Stimulated activated CD8-positive, alpha-beta memory T cell treated with anti-CD3 and anti-CD28 coated beads, Interleukin-4, amount 100 ng/mL, for 24 hours (primary cell): ENCODE measurements at regions not wholly inside any gene's neighbourhood (a gene's known extent, or its start where the extent isn't known, plus 50 kb on each side); places are given as distances from the start of the nearest gene placed in this dataset.

Experiments used
- DNase-seq: peaks from one replicate; pipeline ENCODE4 v3.0.0-alpha.2; 2020; ENCODE audit warnings: low read depth

DNA sequence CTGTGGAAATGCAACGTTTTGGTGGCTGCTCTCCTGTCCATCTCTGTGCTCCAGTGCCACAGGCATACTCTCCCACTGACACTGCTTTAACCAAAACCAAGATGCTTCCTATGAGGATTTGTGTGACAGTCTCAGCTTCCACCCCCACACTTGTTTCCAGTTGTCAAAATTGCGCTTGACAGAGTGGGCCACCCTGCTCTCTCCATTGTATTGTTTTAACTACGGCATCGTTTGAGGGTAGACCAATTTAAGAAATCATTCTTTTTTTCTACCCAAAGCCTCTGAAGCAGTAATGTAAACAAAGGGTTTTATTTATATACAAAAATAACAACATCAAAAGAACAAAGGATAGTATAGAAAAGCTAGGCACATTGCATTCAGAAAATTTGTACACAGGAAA, 178.0 kb downstream of the INHBA start:
- DNase-seq = no peak

DNA sequence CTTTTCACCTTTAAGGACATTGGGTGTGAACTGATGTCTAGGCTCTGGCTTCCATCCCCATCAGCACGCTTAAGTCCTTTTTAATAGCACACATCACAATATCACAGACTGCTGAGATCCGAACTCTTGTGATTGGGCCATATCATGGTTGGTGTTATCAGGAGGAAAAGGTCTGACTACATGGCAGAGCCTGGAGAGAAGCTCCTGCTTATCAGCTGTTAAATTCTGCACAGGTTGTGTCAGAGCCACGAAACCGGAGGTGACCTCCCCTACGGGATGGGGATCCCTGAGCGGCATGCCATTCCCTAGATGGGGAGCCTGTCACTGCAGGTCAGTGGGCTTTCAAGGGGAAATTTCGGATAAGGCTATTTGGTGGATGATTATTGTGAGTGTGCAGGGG, 182.4 kb downstream of the INHBA start:
- no peak for DNase-seq

DNA sequence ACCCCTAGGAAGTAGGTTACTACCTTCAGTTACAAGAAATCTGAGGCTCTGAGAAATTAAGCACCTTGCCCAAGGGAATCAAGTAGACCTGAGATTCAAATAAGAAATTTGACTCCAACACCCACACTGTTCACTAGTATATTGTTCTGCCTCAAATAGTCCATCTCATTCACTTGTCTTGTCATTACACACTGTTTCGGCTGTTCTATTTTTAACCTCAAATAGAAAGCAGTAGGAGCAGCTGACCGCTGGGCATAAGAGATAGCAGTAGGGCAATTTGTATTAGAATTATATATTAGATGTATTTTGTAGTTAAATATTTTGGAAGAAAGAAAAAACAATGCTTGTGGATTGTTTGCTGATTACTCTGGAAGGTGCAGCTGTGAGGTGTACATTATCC, 185.1 kb downstream of the INHBA start:
- DNase-seq = no peak

DNA sequence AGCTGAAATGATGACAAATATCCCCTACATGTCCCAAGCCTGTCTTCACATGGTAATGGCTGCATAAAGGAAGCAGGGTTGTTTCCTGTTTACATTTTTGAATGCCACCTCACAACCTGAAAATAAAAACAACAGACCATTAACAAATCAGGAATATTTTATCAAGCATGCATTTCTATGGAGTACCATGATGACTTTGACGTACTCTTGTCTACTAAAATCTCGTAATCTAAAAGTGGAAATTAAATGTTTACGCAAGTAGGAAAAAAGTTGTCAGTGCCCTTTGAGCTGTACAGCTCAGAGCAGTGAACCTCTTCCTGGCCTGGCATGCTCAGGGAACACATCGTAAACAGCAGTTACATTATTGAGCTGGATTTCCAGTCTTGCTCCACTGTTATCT, 194.1 kb downstream of the INHBA start:
- DNase-seq = no peak

DNA sequence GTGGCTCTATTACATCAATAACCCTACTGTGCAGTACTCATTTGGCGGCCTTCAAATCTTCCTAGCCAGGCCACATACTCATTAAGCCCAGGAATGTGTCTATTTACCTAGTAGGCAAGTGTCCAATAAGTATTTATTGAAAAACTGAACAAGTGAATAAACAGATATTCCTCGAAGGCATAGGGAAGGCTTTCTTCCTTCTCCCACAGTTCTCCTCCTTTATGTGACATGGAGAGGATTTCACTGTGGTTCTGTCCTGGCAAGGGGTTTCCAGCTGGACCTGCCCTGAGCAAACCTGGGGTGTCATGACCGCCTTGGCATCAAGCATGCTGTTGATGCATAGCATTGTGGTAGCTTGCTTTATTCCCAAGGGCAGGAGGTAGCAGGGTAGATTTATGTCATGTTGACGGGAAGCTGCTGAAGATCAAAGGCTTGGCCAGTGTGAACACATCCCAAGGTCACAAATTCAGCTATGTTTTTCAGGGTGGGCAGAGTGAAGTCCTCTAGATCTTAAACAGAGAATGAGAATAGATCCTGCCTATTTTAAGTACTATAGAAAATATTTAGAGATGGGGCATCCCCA, 195.1 kb downstream of the INHBA start:
- no peak for DNase-seq

DNA sequence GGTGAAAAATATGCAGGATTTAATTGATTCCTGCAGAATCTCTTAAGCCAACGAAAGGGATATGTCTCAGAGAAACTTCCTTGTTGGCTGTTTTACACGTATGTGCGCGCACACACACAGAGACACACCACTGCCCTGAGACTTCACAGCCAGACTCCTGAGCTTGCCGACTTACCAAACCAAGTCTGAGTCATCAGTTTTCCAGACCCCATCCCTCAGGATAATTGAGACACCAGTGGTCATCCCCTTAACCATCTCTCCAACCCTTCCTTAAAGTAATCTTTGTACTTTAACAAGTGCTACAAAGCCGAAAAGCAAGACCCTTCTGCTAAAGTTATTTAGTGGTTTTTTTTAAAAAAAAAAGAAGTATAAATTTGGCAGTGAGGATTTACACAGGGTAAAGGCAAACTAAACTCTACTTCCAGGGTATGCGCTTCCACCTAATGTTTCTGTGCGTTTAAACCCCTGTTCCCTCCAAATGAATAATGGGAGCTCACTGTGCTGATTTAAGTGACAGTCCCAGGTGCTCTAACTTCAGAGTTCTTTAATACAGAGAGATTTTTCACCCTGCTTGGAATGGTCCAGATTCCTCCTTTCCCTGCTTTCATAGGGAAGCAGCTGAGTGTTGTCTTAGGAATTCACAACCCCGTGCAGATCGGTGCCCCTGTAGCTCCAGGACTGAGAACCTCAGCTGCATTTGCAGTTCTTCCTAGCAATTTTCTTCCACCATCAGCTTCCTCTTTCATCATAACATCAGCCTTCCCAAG, 198.5 kb downstream of the INHBA start:
- no peak for DNase-seq

DNA sequence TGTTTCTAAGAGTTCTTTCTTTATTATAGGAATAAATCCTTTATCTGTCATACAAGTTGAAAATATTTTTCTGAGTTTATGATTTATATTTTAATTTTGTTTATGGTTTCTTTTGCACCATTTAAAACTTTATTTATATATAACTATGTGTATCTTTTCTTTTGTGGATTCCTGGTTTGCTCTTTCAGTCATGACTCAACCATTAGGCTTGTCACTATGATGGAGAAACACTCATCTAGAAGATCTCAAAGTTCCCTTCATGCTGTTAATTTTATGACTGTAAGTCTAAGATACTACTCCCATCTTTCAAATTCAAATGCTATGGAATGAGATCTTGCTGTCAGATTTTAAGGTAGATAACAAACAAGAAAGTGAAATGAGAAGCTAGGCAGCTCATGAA, 199.5 kb downstream of the INHBA start:
- DNase-seq = no peak

DNA sequence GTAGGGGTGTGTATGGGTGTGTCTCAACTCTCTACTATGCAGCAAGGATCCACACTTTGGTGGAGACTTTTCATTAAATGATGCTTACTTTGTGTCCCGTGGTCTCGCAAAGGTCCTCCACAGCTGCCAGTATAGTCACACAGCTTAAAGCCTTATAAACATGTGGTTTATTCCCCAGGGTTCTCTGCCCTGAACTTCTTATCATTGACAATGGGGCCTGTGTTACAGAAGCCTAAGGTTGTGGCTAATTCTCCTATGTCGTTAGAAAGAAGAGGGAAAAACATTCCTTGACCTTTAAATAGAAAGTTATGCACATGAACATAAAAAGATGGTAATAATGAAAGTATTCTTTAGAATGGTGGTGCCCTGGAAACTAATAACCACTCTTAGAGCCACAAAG, 201.4 kb downstream of the INHBA start:
- no peak for DNase-seq

DNA sequence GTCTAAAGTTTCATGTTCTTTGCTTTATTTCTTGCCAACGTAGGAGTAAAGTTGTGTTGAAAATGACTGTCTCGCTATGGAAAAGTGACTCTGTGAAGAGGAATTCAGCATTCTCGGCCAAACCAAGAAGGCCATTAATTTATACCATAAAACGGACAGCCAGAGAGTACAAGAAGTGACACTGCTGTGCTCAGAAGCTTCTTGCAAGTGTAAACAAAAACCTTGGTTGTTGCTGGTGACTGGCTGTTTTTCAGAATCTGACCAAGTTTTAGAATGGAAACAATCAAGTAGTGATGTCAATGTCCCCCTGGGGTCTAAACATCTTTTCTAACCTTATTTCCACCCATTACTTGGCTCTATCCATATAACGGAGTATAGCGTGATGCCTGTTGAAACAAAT, 201.9 kb downstream of the INHBA start:
- DNase-seq = no peak

DNA sequence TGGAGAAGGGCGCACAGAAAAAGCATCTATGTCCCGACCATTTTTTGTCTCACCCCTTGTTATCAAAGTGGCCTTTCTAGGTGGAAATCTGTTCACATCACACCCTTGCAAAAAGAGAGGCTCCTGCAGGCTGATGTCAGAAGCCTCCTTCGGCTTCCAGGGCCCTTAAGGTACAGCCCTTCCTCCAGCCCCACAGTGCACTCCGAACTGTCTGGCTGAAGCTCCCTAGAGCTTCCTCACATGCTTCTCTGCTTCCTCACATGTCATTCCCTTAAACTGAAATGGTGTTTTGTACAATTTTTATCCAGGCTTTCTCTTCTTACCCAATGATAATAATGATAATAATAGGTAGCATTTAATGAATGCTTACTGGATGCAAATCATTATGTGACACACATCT, 210.3 kb downstream of the INHBA start:
- DNase-seq = no peak

DNA sequence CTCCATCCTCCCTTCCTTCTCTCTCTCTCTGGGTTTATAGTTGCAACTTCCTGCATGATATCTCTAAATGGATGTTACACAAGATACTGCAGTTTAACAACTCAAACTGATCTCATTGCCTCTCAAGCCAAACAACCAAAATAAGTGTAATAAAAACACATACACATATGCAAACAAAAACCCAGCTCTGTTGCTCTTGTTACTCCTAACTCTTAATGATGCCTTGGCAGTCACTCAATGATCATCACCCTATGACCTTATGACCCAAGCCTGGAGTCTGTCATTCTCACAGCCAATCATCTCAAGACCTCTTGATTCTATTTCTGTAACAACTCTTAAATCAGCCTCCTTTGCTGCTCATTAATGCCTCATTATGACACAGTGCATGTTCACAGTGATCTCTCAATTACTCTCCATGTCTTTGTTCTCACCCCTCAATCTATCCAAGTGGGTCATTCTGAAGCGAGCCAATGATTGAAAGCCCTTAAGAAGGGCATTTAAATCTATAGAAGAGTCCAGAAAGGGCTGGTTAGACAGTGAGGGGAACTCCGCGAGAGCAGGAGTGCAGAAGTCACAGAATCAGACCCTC, 210.9 kb downstream of the INHBA start:
- no peak for DNase-seq

DNA sequence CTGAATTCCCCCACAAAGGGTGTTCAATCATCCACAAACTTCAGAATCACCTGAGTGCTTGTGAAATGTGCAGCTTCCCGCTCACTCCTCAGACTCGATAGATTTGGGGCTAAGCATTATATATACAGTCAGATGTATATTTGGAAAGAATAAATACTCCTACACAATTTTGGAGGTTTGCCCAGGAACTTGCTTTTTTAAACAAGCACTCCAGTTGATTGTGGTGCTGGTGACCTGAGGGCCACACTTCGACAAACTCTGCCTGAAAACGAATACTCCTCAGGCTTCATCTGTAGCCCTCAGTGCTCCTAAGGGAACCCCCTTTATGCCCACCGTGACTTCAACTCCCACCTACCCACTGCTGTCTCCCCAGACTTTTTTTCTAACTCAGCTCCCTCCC, 211.6 kb downstream of the INHBA start:
- DNase-seq = no peak

DNA sequence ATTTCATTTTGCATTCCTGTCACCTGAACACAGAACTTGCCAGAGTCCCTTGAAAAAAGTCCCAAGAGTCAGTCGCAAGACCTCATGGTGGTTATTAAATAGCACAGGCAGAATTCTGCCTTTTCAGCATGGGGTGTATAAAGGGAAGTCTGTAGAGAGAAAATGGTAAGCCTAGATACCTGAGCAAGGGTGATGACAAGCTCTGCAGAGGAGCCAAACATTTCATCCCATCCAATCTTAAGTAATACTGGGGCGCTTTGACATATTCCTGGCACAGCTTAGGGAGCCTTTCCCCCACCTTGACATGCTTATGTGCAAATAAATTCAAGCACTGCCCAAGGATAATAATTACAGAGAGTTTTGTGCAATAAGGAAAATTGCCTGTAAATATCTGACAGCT, 213.0 kb downstream of the INHBA start:
- DNase-seq = no peak

DNA sequence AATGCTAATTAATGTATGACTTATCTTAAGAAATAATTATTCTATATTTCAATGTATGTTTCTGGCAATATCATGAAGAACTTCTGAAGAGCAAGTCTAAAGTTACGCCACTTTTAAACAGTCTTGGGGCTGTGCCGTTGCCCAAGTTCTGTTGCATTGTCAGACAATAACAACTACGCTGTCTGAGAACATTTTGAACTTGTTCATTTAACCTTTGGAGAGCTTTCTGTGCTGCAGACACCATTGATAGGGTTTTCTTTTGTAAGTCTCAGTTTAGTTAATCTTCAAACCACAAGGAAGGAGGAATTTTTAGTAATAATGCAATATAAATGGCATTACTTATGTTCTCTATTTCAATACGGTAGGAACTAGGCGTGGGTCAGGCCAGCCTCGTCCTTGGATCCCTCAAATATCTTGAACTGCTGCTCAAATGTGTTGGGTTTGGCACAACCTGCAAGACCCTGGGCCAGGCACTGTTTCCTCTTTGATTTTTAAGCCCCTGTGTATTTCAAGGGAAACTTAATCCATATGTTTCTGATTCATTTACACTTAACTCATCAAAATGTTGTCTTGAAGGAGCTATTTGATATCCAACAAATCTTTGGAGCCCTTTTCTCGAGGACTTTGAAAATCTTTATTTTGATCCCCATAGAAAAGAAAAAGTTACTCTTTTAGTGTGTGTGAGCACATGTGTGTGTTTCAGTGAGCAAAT, 215.5 kb downstream of the INHBA start:
- DNase-seq = no peak

DNA sequence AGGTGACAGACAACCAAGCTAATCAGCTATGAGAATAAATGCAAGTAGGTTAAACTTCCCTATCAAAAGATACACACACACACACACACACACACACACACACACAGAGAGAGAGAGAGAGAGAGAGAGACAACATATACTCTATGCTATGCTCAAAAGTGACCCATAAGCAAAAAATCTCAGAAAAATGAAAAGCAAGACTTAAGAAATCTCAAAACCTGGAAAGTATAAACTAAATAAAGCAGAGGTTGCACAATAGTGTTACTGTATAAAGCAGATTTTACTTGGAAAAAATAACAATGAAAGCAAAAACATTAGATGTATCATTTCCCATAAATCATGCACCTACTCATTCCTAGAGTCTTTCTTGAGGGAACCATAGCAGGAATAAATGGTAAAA, 221.5 kb downstream of the INHBA start:
- no peak for DNase-seq

DNA sequence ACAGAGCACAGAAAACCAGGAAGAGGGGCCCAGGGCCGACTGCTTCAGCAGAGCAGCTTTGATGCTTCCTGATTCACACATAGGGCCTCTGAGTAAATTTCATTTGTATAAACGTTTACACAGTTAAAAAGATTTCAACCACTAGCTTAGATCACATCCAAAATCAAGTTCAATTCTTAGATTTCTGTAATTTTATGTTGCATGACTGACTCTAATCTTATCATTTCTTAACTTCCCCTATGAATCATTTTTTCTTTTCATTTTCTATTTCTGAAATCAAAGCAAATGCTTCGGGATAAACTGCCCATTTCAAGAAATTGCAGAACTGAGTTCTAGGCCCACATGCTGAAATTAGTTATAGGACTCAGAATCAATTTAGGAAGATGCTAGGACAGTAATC, 224.7 kb downstream of the INHBA start:
- no peak for DNase-seq

DNA sequence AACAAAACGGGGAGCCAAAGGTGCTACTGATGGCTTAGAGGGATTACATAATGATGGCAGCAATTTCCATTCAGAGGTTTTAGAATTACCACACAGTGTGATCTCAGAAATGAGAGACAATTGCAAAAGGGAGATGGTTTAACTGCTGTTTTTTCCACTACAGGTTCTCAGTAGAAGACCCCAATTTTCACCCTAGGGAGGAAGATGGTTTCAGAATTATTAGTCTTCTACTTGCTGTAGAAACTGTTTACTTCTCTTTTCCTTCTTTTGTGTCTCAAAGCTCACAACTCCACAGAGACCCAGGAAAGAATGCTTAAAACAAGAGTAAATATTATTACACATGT, 226.5 kb downstream of the INHBA start:
- DNase-seq = no peak

DNA sequence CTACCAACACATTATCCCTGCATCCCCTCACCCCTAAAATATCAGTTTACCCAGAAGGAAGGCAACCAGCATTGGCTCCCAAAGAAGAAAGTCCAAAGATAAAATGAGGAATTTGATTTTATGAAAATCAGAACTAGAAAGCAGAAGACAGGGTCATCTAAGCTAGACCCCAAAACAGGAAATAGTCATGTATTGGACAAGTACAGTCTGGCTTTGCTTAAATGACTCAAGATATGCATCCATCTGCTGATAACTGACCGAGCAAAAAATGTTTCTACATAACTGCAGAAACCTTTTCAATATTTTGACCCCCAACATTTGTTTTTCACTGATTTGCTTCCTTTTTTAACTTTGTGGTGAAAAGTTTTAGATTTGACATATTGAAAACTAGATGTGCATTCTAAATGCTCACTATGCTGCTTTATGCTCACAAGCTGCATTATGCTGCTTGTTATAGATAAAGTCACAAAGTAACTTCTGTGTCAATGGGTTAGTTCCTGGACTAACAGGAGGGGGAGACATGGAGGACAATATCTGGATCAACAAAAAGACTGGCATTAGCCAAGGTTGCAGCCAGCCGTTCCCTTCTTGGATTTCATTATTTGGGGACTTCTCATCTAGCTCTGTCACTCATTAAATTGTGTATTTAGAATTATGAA, 227.0 kb downstream of the INHBA start:
- no peak for DNase-seq

DNA sequence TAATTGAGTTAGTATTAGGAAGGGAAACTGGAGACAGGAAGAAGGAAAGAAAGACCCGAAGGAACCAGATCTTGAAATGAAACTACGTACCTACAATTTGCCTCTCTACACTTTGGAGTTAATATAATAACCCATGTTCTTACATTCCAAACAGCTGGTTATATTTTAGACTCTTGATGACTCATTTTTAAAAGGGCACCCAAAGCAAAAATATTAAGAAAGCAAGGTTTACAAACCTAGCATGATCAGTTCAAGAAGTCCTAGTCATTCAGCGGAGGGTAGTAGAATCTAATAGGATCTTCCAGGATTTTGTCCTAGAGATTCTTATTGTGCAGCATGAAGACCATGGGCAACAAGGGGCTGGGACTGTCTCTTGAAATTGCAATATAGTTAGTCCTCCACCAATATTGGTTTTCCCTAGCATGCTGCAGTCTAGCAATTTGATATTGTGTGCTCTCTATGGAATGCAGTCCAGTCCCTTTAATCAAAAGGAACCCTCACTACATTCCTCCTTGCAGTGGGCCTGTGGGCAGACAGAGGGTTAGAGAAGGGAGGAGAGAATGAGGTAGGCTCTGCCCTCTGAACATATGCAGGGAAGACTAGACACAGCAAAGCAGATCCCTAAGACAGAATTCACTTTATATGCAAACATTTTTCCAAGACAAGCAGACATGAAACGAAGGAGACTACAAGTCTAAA, 230.3 kb downstream of the INHBA start:
- DNase-seq = no peak

DNA sequence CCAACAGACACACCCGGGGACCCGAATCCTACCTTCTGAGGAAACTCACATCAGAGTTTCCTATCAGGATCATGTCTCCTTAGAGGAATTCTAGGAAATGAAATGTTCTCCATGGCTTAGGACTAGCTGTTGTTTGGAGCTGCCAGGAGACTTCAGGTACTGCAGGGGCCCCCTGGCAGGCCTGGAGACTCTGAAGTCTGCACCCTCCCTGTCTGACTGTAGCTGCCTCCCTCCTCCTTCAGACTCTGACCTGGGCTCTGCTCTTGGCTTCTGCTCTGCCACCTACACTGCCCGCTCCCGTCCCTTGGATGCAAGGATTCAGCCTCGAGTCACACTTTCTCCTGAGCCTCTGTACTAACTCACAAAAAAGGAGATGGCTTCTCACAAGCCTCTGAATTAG, 232.8 kb downstream of the INHBA start:
- DNase-seq = no peak

DNA sequence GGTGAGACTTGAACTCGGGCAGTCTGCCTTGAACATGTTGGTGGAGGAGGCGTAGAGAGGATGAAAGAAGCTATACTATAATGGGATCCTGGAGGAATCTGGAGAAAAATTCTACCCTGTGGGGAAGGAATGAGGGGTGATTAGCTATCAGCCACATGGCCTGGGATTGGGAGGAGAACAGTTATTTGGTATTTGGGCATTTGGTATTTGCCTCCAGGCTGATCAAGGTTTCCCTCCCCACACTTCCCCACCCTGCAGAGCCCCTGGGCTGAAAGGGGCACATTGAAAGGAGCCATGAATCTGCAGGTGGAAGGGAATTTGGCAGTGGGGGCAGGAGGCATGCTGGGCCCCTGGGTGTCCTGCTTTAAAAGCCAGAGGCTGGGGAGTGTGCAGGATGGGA, 235.3 kb downstream of the INHBA start:
- no peak for DNase-seq

DNA sequence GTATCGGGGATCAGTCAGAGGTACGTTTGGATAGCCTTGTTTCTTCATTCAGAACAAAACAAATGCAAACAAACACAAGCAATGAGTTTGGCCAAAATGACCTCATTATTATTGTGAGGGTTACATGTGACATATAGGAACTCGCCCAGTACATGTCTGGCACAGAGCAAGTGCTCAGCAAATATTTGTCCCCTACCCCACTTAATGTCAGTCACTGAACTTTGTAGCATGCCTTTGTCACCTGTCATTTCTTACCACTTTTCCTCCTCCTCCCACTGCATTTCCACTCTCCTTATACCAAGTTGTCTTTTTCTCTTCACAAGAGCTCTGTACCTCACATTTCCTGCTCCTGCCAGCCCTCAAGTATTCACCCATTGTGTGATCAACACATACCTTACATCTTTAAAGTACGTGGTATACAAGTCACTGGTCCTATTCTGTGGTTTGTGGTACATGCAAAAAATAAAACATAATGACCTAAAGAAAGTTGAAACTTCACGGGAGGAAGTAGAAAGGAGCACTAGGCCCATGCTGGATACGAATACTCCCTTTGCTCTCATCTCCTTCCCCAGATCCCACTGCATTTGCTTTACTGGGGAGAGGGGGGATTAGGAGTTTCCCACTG, 236.0 kb downstream of the INHBA start:
- DNase-seq = no peak
